ENCODE measurements at regions not wholly inside any gene's neighbourhood (a gene's known extent, or its start where the extent isn't known, plus 50 kb on each side); places are given as distances from the start of the nearest gene placed in this dataset.
"Not testable (repeated sequence)": the region's sequence is repeated elsewhere in the genome, so short reads cannot be mapped to it uniquely, and the experiment has no call there.

GRCh38 chr3:106309274-106309673, 440.5 kb upstream of the CBLB start:
- ATAC-seq, result no peak
- WGBS, result 90% methylated on average over 1 of the region's 1 CpG
- Histone ChIP-seq H3K9me3 (ENCODE audit: control insufficient read depth, low read length) (no peaks in the 10 kb centered on the region), H3K27ac (ENCODE audit: low read length) (no peak overlapping the region), H3K4me1 (ENCODE audit: control insufficient read depth, insufficient read depth, low read length) (no peaks in the 10 kb centered on the region), H3K4me3 (ENCODE audit: low read length) (no peak overlapping the region), H3K27me3 (ENCODE audit: control insufficient read depth, insufficient read depth) (no peaks in the 10 kb centered on the region)
- DNase-seq, result no peak
- intact Hi-C loops (cut with DNase I), result no loop called here

- H3K27me3 ChIP-seq (ENCODE audit: control insufficient read depth, insufficient read depth); intact Hi-C loops (cut with DNase I); H3K4me1 ChIP-seq (ENCODE audit: control insufficient read depth, insufficient read depth, low read length); ATAC-seq; H3K9me3 ChIP-seq (ENCODE audit: control insufficient read depth, low read length); H3K27ac ChIP-seq (ENCODE audit: low read length); DNase-seq; H3K4me3 ChIP-seq (ENCODE audit: low read length): not testable (repeated sequence)
- 88% methylated on average over 4 of the region's 4 CpGs for WGBS
These were observed 441.0 kb upstream of the CBLB start for GRCh38 chr3:106309798-106310197.

- H3K27me3 ChIP-seq (ENCODE audit: control insufficient read depth, insufficient read depth), result no peaks in the 10 kb centered on the region
- DNase-seq (no peak), ATAC-seq (no peak)
- H3K9me3 ChIP-seq (ENCODE audit: control insufficient read depth, low read length), result no peaks in the 10 kb centered on the region
- no peak overlapping the region for H3K27ac ChIP-seq (ENCODE audit: low read length)
- intact Hi-C loops (cut with DNase I), result no loop called here
- 89% methylated on average over 6 of the region's 6 CpGs for WGBS
- no peaks in the 10 kb centered on the region for H3K4me1 ChIP-seq (ENCODE audit: control insufficient read depth, insufficient read depth, low read length)
- H3K4me3 ChIP-seq (ENCODE audit: low read length), result no peak overlapping the region
These were observed 448.6 kb upstream of the CBLB start for GRCh38 chr3:106317141-106318055.

GRCh38 chr3:106321438-106321837, 452.6 kb upstream of the CBLB start:
- H3K9me3 ChIP-seq (ENCODE audit: control insufficient read depth, low read length); DNase-seq; H3K4me3 ChIP-seq (ENCODE audit: low read length); intact Hi-C loops (cut with DNase I); H3K27ac ChIP-seq (ENCODE audit: low read length); H3K27me3 ChIP-seq (ENCODE audit: control insufficient read depth, insufficient read depth); H3K4me1 ChIP-seq (ENCODE audit: control insufficient read depth, insufficient read depth, low read length); ATAC-seq: not testable (repeated sequence)
- 69% methylated on average over 1 of the region's 1 CpG for WGBS

- Histone ChIP-seq H3K27ac (ENCODE audit: low read length) (no peak overlapping the region), H3K9me3 (ENCODE audit: control insufficient read depth, low read length) (no peaks in the 10 kb centered on the region), H3K4me1 (ENCODE audit: control insufficient read depth, insufficient read depth, low read length) (no peaks in the 10 kb centered on the region), H3K4me3 (ENCODE audit: low read length) (no peak overlapping the region), H3K27me3 (ENCODE audit: control insufficient read depth, insufficient read depth) (no peaks in the 10 kb centered on the region)
- 84% methylated on average over 1 of the region's 1 CpG for WGBS
- DNase-seq (no peak), ATAC-seq (no peak)
- intact Hi-C loops (cut with DNase I), result no loop called here
These were observed 454.8 kb upstream of the CBLB start for GRCh38 chr3:106323586-106323985.

GRCh38 chr3:106326941-106327695, 458.3 kb upstream of the CBLB start:
- no peak overlapping the region for H3K4me3 ChIP-seq (ENCODE audit: low read length)
- no peak for DNase-seq
- no peaks in the 10 kb centered on the region for H3K4me1 ChIP-seq (ENCODE audit: control insufficient read depth, insufficient read depth, low read length)
- no peak for ATAC-seq
- H3K27ac ChIP-seq (ENCODE audit: low read length), result no peak overlapping the region
- no peaks in the 10 kb centered on the region for H3K27me3 ChIP-seq (ENCODE audit: control insufficient read depth, insufficient read depth)
- intact Hi-C loops (cut with DNase I), result no loop called here
- whole genome bisulfite sequencing, result 51% methylated on average over 4 of the region's 4 CpGs
- H3K9me3 ChIP-seq (ENCODE audit: control insufficient read depth, low read length), result no peaks in the 10 kb centered on the region

- no peaks in the 10 kb centered on the region for H3K9me3 ChIP-seq (ENCODE audit: control insufficient read depth, low read length)
- no peak overlapping the region for H3K4me3 ChIP-seq (ENCODE audit: low read length)
- ATAC-seq (no peak), DNase-seq (no peak)
- intact Hi-C loops (cut with DNase I), result no loop called here
- no peak overlapping the region for H3K27ac ChIP-seq (ENCODE audit: low read length)
- 77% methylated on average over 1 of the region's 1 CpG for WGBS
- no peaks in the 10 kb centered on the region for H3K27me3 ChIP-seq (ENCODE audit: control insufficient read depth, insufficient read depth)
- H3K4me1 ChIP-seq (ENCODE audit: control insufficient read depth, insufficient read depth, low read length), result no peaks in the 10 kb centered on the region
These were observed 458.8 kb upstream of the CBLB start for GRCh38 chr3:106327696-106328025.

- peaks cover 1% of the 10 kb centered on the region for H3K4me1 ChIP-seq (ENCODE audit: control insufficient read depth, insufficient read depth, low read length)
- H3K4me3 ChIP-seq (ENCODE audit: low read length), result no peak overlapping the region
- no peaks in the 10 kb centered on the region for H3K9me3 ChIP-seq (ENCODE audit: control insufficient read depth, low read length)
- no peaks in the 10 kb centered on the region for H3K27me3 ChIP-seq (ENCODE audit: control insufficient read depth, insufficient read depth)
- WGBS, result 91% methylated on average over 2 of the region's 2 CpGs
- H3K27ac ChIP-seq (ENCODE audit: low read length), result no peak overlapping the region
- ATAC-seq (no peak), DNase-seq (no peak)
- intact Hi-C loops (cut with DNase I), result no loop called here
These were observed 459.4 kb upstream of the CBLB start for GRCh38 chr3:106328224-106328623.

- Histone ChIP-seq H3K9me3 (ENCODE audit: control insufficient read depth, low read length) (no peaks in the 10 kb centered on the region), H3K4me3 (ENCODE audit: low read length) (no peak overlapping the region), H3K27ac (ENCODE audit: low read length) (no peak overlapping the region), H3K4me1 (ENCODE audit: control insufficient read depth, insufficient read depth, low read length) (peaks cover 1% of the 10 kb centered on the region), H3K27me3 (ENCODE audit: control insufficient read depth, insufficient read depth) (no peaks in the 10 kb centered on the region)
- ATAC-seq (no peak), DNase-seq (no peak)
- intact Hi-C loops (cut with DNase I), result no loop called here
- WGBS, result 62% methylated on average over 3 of the region's 3 CpGs
These were observed 460.7 kb upstream of the CBLB start for GRCh38 chr3:106329521-106329920.

GRCh38 chr3:106331636-106332035, 462.8 kb upstream of the CBLB start:
- Histone ChIP-seq H3K27me3 (ENCODE audit: control insufficient read depth, insufficient read depth) (no peaks in the 10 kb centered on the region), H3K4me1 (ENCODE audit: control insufficient read depth, insufficient read depth, low read length) (peaks cover 1% of the 10 kb centered on the region), H3K27ac (ENCODE audit: low read length) (no peak overlapping the region), H3K9me3 (ENCODE audit: control insufficient read depth, low read length) (no peaks in the 10 kb centered on the region), H3K4me3 (ENCODE audit: low read length) (no peak overlapping the region)
- ATAC-seq (no peak), DNase-seq (no peak)
- intact Hi-C loops (cut with DNase I), result no loop called here

GRCh38 chr3:106332129-106332528, 463.3 kb upstream of the CBLB start:
- no peak for DNase-seq
- intact Hi-C loops (cut with DNase I), result no loop called here
- H3K27me3 ChIP-seq (ENCODE audit: control insufficient read depth, insufficient read depth), result no peaks in the 10 kb centered on the region
- no peak overlapping the region for H3K4me3 ChIP-seq (ENCODE audit: low read length)
- H3K4me1 ChIP-seq (ENCODE audit: control insufficient read depth, insufficient read depth, low read length), result peaks cover 1% of the 10 kb centered on the region
- no peaks in the 10 kb centered on the region for H3K9me3 ChIP-seq (ENCODE audit: control insufficient read depth, low read length)
- WGBS, result 93% methylated on average over 1 of the region's 1 CpG
- H3K27ac ChIP-seq (ENCODE audit: low read length), result no peak overlapping the region
- no peak for ATAC-seq

Data from right cardiac atrium (tissue), 5 donors.